Smooth muscle cell (in vitro differentiated cells): ENCODE measurements at regions not wholly inside any gene's neighbourhood (a gene's known extent, or its start where the extent isn't known, plus 50 kb on each side); places are given as distances from the start of the nearest gene placed in this dataset.

Experiments
- DNase-seq: peaks from one replicate; lab custom pipeline; 2025; ENCODE audit not compliant: unreplicated experiment; lab: John Stamatoyannopoulos, UW
- H2AFZ ChIP-seq: fragments of 200-600 bp; sonication (generic); 2 replicates; pipeline ENCODE4 v1.6.0; 2016; ENCODE audit warnings: antibody characterized with exemption, low read depth, mild to moderate bottlenecking
- H3F3A ChIP-seq: fragments of 200-600 bp; sonication (generic); 2 replicates; pipeline ENCODE4 v1.6.0; 2017; ENCODE audit warnings: antibody characterized with exemption, low read depth
- H3K27ac ChIP-seq: fragments of 200-600 bp; sonication (generic); 2 replicates; pipeline ENCODE4 v1.5.1; 2016; ENCODE audit warnings: low read depth, mild to moderate bottlenecking
- H3K27me3 ChIP-seq: fragments of 200-600 bp; sonication (generic); 2 replicates; pipeline ENCODE4 v1.6.1; 2016; ENCODE audit warnings: low read depth, mild to moderate bottlenecking
- H3K36me3 ChIP-seq: fragments of 200-600 bp; sonication (generic); 2 replicates; pipeline ENCODE4 v1.5.1; 2016; ENCODE audit warnings: low read depth
- H3K4me1 ChIP-seq: fragments of 200-600 bp; sonication (generic); 2 replicates; pipeline ENCODE4 v1.5.1; 2016; ENCODE audit warnings: low read depth
- H3K4me2 ChIP-seq: fragments of 200-600 bp; sonication (generic); 2 replicates; pipeline ENCODE4 v1.6.0; 2016; ENCODE audit warnings: mild to moderate bottlenecking
- H3K4me3 ChIP-seq: fragments of 200-600 bp; sonication (generic); 2 replicates; pipeline ENCODE4 v1.5.1; 2016; ENCODE audit warnings: mild to moderate bottlenecking
- H3K79me2 ChIP-seq: fragments of 200-600 bp; sonication (generic); 2 replicates; pipeline ENCODE4 v1.6.0; 2016; ENCODE audit warnings: low read depth, mild to moderate bottlenecking
- H3K9ac ChIP-seq: fragments of 200-600 bp; sonication (generic); 2 replicates; pipeline ENCODE4 v1.6.0; 2016; ENCODE audit warnings: low read depth
- H3K9me3 ChIP-seq: fragments of 200-600 bp; sonication (generic); replicated peaks from 2 replicates; pipeline ENCODE4 v1.5.1; 2016; ENCODE audit warnings: low read depth
- H4K20me1 ChIP-seq: fragments of 200-600 bp; sonication (generic); 2 replicates; pipeline ENCODE4 v1.6.0; 2016; ENCODE audit warnings: low read depth
- CTCF ChIP-seq: fragments of 200-600 bp; sonication (generic); IDR thresholded peaks from 2 replicates; pipeline ENCODE4 v1.5.1; 2017; ENCODE audit warnings: borderline replicate concordance, mild to moderate bottlenecking, antibody characterized with exemption; ENCODE audit not compliant: insufficient read depth, poor library complexity, severe bottlenecking
- WGBS: methylation state at CpG from one replicate; pipeline ENCODE4 v1.1.7; 2016; ENCODE audit warnings: low lambda C conversion rate; 5-methylcytosine and 5-hydroxymethylcytosine counted together

DNA sequence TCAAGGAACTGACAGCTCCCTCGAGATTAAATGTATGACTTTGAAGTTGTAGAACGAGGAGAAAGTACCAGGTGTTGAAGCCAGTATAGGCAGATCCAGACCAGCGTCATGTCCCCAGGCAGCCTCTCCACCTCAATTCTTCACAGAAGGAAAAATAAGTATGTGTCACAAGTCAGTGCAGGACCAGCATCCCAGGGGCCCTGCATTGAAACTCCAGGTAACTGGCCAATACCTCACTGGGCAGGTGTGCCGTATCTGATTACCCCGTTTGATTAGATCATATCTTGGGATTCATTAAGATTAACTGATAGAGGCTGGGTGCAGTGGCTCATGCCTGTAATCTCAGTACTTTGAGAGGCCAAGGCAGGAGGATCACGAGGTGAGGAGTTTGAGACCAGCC, 466.7 kb upstream of the B3GAT1 start:
- H3K27me3 ChIP-seq, result peaks cover 13% of the 10 kb centered on the region
- no peak overlapping the region for H3K9ac ChIP-seq
- H3K4me3 ChIP-seq, result no peak overlapping the region
- no peak overlapping the region for H3K27ac ChIP-seq
- no peaks in the 10 kb centered on the region for H3K36me3 ChIP-seq
- no peak for TF ChIP-seq CTCF
- no peaks in the 10 kb centered on the region for H3F3A ChIP-seq
- no peak overlapping the region for H3K4me2 ChIP-seq
- no peaks in the 10 kb centered on the region for H3K9me3 ChIP-seq
- H3K4me1 ChIP-seq, result no peaks in the 10 kb centered on the region
- no peak overlapping the region for H2AFZ ChIP-seq
- no peak for DNase-seq
- no peaks in the 10 kb centered on the region for H4K20me1 ChIP-seq
- no peaks in the 10 kb centered on the region for H3K79me2 ChIP-seq
- 75% methylated on average over 6 of the region's 6 CpGs for WGBS

DNA sequence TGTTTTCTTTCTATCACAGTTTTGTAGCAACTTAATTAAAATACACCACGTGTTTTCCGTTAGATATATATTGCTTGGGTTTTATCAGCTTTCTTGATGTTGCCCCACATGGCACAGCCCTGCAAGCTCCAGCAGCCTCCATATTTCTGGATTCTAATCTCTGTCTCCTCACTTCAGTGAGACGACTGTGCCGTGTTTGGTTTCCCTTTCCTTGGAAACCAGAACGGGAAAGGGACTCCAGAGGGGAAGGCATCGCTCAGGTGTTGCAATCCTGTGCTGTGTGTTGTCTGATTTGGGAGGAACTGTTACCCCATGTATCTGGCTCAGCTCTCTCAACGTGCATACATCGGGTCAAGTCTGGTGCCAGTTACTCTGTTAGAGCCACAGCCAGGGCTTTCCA, 464.2 kb upstream of the B3GAT1 start:
- no peak for TF ChIP-seq CTCF
- WGBS, result 88% methylated on average over 8 of the region's 8 CpGs
- H3K9me3 ChIP-seq, result no peaks in the 10 kb centered on the region

GRCh38 chr11:134866981-134867675, 455.1 kb upstream of the B3GAT1 start:
- no peaks in the 10 kb centered on the region for H3K9me3 ChIP-seq
- WGBS, result 94% methylated on average over 11 of the region's 11 CpGs
- no peak overlapping the region for H3K4me2 ChIP-seq
- H2AFZ ChIP-seq, result no peak overlapping the region
- no peaks in the 10 kb centered on the region for H3F3A ChIP-seq
- no peak overlapping the region for H3K4me3 ChIP-seq
- no peak overlapping the region for H3K27ac ChIP-seq
- no peaks in the 10 kb centered on the region for H3K36me3 ChIP-seq
- DNase-seq, result no peak
- no peaks in the 10 kb centered on the region for H3K4me1 ChIP-seq
- no peaks in the 10 kb centered on the region for H4K20me1 ChIP-seq
- H3K9ac ChIP-seq, result no peak overlapping the region
- H3K79me2 ChIP-seq, result no peaks in the 10 kb centered on the region
- peaks cover 3% of the 10 kb centered on the region for H3K27me3 ChIP-seq
- no peak for TF ChIP-seq CTCF

More for the DNA sequence above, 464.2 kb upstream of the B3GAT1 start:
- DNase-seq, result no peak
- no peak overlapping the region for H3K27ac ChIP-seq
- no peaks in the 10 kb centered on the region for H4K20me1 ChIP-seq
- no peak overlapping the region for H2AFZ ChIP-seq
- H3K4me3 ChIP-seq, result no peak overlapping the region
- no peaks in the 10 kb centered on the region for H3F3A ChIP-seq
- H3K4me2 ChIP-seq, result no peak overlapping the region
- no peaks in the 10 kb centered on the region for H3K79me2 ChIP-seq
- no peaks in the 10 kb centered on the region for H3K4me1 ChIP-seq
- no peaks in the 10 kb centered on the region for H3K27me3 ChIP-seq
- H3K36me3 ChIP-seq, result no peaks in the 10 kb centered on the region
- no peak overlapping the region for H3K9ac ChIP-seq

- TF ChIP-seq CTCF, result no peak
- no peak for DNase-seq
- no peak overlapping the region for H3K4me3 ChIP-seq
- H3K4me2 ChIP-seq, result no peak overlapping the region
- H3K36me3 ChIP-seq, result no peaks in the 10 kb centered on the region
- no peaks in the 10 kb centered on the region for H3F3A ChIP-seq
- no peak overlapping the region for H3K9ac ChIP-seq
- 77% methylated on average over 6 of the region's 6 CpGs for WGBS
- no peak overlapping the region for H3K27ac ChIP-seq
- peaks cover 3% of the 10 kb centered on the region for H3K27me3 ChIP-seq
- no peaks in the 10 kb centered on the region for H3K4me1 ChIP-seq
- no peak overlapping the region for H2AFZ ChIP-seq
- no peaks in the 10 kb centered on the region for H3K9me3 ChIP-seq
- H4K20me1 ChIP-seq, result no peaks in the 10 kb centered on the region
- no peaks in the 10 kb centered on the region for H3K79me2 ChIP-seq
Observed at GRCh38 chr11:134866215-134866614, 454.2 kb upstream of the B3GAT1 start.
